Effector memory CD8-positive, alpha-beta T cell (primary cell): ENCODE measurements at regions not wholly inside any gene's neighbourhood (a gene's known extent, or its start where the extent isn't known, plus 50 kb on each side); places are given as distances from the start of the nearest gene placed in this dataset.

Source experiments
- ATAC-seq: fragments of 150-1000 bp; cut with Tn5 transposase; replicated peaks from 2 replicates; pipeline ENCODE4 v1.10.0; 2021; ENCODE audit warnings: mild to moderate bottlenecking, moderate library complexity
- DNase-seq, 3 experiments: peaks; one replicate each; pipeline ENCODE4 v3.0.0; 2021
- H3K27ac Mint-ChIP-seq, 2 donors: one replicate each; pipeline ENCODE4 v1.8.0; 2022; ENCODE audit warnings: mild to moderate bottlenecking in 2 of 2, mixed read lengths in 2 of 2, moderate library complexity in 2 of 2
- H3K27me3 Mint-ChIP-seq, 2 donors: one replicate each; pipeline ENCODE4 v1.8.0; 2022; ENCODE audit warnings: mixed read lengths in 2 of 2
- H3K36me3 Mint-ChIP-seq: one replicate; pipeline ENCODE4 v1.8.0; 2022; ENCODE audit warnings: mild to moderate bottlenecking, moderate library complexity, mixed read lengths; ENCODE audit not compliant: insufficient read depth
- H3K4me1 Mint-ChIP-seq, 2 donors: one replicate each; pipeline ENCODE4 v1.8.0; 2022; ENCODE audit warnings: low read depth in 2 of 2, mixed read lengths in 2 of 2
- H3K4me3 Mint-ChIP-seq, 2 donors: one replicate each; pipeline ENCODE4 v1.8.0; 2022; ENCODE audit warnings: mild to moderate bottlenecking in 2 of 2, mixed read lengths in 2 of 2, moderate library complexity in 2 of 2
- H3K9me3 Mint-ChIP-seq, 2 donors: one replicate each; pipeline ENCODE4 v1.8.0; 2022; ENCODE audit warnings: mixed read lengths in 2 of 2

DNA sequence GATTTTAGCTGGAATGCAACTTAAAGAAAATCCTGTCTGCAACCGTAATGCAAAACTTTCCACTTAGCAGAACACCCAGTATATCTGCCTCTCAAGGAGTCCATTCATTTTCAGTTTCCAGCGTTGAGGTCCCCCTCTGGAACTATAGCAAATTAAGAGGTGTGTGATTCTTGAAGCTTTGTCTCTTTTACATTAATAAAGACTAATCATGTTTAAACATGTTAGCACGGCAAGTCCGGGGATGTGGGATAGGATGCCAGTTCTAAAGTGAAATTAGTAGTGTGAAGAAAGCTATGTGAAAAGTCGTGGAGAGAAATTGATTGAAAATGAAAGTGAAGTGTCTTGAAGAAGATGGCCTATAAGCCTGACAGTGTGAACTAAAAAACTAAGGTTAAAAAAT, 429.1 kb downstream of the NR2F1-AS1 start:
- H3K4me1 Mint-ChIP-seq, result no peaks in the 10 kb centered on the region
- no peaks in the 10 kb centered on the region for H3K27me3 Mint-ChIP-seq
- H3K27ac Mint-ChIP-seq, result no peak overlapping the region
- H3K9me3 Mint-ChIP-seq, result peaks cover 0 to 2% of the 10 kb centered on the region in 2 donors
- ATAC-seq (no peak), DNase-seq (no peak)
- no peaks in the 10 kb centered on the region for H3K36me3 Mint-ChIP-seq
- H3K4me3 Mint-ChIP-seq, result no peak overlapping the region

DNA sequence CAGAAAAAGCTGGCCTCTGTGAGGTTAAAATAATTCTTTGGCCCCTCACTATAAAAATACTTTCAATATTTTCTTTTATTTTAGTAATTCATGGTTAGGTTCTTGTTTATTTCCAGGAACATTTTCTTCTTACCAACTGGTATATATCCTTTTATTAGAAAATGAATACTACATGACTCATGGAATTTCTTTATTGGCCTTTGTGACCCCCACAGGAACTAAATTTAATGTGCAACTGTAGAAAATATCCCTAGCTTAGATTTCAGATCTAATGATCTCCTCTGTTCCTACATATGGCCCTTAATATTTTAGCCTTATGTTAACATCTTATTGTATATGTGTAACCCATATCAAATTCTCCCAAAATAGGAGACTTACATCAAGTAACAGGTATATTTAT, 429.9 kb downstream of the NR2F1-AS1 start:
- H3K4me1 Mint-ChIP-seq, result no peaks in the 10 kb centered on the region
- no peak for ATAC-seq
- H3K9me3 Mint-ChIP-seq, result no peaks in the 10 kb centered on the region
- no peaks in the 10 kb centered on the region for H3K27me3 Mint-ChIP-seq
- H3K4me3 Mint-ChIP-seq, result no peak overlapping the region
- no peak for DNase-seq
- no peaks in the 10 kb centered on the region for H3K36me3 Mint-ChIP-seq
- H3K27ac Mint-ChIP-seq, result no peak overlapping the region

DNA sequence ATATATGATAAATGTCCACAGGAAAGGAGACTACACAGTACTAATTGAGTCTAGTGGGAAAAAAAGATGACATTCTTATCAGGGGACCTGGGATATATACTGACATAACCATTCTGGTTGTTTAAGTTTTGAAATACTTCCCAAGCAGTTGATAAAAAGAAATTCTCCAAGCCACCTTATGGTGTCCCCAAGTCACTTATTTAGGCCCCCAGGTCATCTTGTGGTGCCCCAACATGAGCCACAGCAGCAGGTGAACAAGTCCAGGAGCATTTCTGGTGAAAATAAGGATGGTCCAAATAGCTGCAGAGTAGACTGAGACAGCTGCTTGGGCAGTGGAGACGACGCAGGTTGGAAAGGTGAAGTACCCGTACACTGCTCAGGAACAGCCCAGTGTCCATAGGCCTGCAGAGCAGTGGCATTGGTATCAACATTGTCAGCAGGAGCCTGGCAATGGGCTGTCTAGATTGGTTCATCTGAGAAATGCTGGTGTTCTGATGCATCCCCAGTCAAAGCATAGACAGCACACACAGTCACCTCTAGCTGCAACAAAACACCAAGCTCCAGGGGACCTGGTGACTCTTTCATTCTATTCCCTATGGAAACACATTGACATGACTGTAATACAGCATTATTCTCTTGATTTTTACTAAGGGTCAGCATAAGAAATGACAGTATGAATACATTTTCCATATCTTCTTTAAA, 430.6 kb downstream of the NR2F1-AS1 start:
- DNase-seq (no peak), ATAC-seq (no peak)
- Mint-ChIP-seq H3K9me3 (peaks cover under 1 to 3% of the 10 kb centered on the region in 2 donors), H3K27me3 (no peaks in the 10 kb centered on the region), H3K27ac (no peak overlapping the region), H3K4me3 (no peak overlapping the region), H3K4me1 (no peaks in the 10 kb centered on the region), H3K36me3 (no peaks in the 10 kb centered on the region)

DNA sequence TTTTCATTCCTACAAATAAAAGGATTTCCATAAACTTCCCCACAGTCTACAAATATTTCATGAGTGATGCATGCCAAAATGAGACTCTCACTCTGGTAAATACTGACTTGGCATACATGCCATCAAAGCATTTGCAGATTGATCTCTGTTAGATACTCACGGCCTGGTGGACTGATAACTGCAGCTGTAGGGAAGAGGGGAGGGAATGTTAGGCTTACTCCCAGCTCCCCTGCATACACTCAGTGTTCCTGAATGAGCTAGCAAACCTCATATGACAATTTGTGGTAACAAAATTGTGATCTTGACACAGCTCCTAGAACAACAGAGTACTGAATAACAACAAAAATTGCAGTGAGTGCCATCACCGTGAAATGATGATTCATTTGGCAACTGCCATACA, 435.3 kb downstream of the NR2F1-AS1 start:
- no peak for DNase-seq
- peaks cover 10% of the 10 kb centered on the region in 2 donors for H3K9me3 Mint-ChIP-seq
- no peaks in the 10 kb centered on the region for H3K4me1 Mint-ChIP-seq
- no peaks in the 10 kb centered on the region for H3K36me3 Mint-ChIP-seq
- no peak overlapping the region for H3K27ac Mint-ChIP-seq
- no peaks in the 10 kb centered on the region for H3K27me3 Mint-ChIP-seq
- no peak overlapping the region for H3K4me3 Mint-ChIP-seq
- no peak for ATAC-seq

DNA sequence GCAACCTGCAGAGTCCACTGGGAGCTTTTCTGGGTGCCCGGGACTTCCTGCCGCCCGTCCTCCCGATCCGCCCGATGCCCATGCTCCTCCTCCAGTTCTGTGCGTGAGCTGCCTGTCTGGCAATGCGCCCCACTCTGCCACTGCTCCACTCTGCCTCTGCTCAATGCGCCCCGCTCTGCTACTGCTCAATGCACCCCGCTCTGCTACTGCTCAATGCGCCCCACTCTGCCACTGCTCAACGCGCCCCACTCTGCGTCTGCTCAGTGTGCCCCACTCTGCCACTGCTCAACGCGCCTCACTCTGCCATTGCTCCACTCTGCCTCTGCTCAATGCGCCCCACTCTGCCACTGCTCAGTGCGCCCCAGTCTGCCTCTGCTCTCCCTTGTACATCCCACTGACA, 436.0 kb downstream of the NR2F1-AS1 start:
- H3K27me3 Mint-ChIP-seq, result no peaks in the 10 kb centered on the region
- no peak overlapping the region for H3K4me3 Mint-ChIP-seq
- no peak for DNase-seq
- no peak overlapping the region for H3K27ac Mint-ChIP-seq
- H3K9me3 Mint-ChIP-seq, result peaks cover 10 to 11% of the 10 kb centered on the region in 2 donors
- H3K36me3 Mint-ChIP-seq, result no peaks in the 10 kb centered on the region
- no peaks in the 10 kb centered on the region for H3K4me1 Mint-ChIP-seq
- ATAC-seq, result no peak

DNA sequence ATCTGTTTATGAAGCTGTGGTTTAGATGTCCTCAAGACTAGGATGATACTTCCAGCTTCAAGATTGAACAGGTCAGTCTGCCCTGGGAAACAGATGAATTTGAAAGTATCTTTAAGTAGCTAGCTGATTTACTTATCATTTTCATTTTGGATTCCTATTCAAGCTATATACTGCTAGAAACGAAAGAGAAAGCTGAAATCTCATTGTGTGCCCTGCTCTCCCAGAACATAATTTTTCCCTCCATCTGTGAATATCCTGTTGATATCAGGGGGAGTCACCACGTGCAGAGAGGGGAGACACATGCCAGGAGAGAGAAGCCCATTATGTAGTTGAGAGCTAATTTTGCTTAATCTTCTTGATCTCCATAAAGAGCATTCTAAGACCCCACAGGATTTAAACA, 439.1 kb downstream of the NR2F1-AS1 start:
- DNase-seq (no peak), ATAC-seq (no peak)
- Mint-ChIP-seq H3K4me1 (no peaks in the 10 kb centered on the region), H3K4me3 (no peak overlapping the region), H3K27ac (no peak overlapping the region), H3K27me3 (no peaks in the 10 kb centered on the region), H3K36me3 (no peaks in the 10 kb centered on the region), H3K9me3 (peaks cover 10 to 11% of the 10 kb centered on the region in 2 donors)

DNA sequence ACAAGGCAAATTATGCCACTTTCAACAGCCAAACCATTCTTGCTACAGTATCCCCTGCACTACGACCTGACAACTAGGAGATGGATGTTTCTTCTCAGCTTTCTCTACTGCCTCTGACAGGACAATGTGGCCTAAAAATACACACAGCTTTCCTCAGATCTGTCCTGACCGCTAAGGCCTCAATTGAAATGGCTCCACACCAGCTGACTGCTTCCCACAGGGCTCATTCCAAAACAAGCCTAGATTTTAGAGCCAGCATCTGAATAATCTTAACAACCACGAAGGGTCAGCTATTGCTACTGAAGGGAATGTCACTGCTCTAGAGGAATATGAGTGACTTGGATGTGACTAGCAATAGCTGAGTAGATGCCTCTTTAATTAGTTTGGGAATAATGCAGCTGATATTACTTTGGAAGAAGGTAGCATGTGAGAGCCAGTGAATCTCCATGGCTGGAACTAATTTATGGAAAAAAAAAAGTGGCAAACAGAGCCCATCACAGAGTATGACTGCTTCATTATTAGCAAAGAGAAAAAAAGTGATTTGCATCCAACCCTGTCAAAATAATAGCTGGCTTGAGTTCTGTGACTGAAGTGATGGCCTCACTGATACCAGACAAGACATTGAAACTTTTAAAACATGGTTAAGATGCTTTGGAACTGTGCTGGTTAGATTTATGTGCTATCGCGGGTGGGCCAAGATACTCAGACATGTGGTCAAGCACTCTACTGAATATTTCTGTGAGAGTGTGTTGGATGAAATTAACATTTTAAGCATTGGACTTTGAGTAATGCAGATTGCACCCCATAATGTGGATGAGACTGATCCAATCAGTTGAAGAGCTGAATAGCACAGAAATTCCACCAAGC, 450.2 kb downstream of the NR2F1-AS1 start:
- no peak for ATAC-seq
- Mint-ChIP-seq H3K4me1 (no peaks in the 10 kb centered on the region), H3K36me3 (no peaks in the 10 kb centered on the region), H3K9me3 (peaks cover 2 to 5% of the 10 kb centered on the region in 2 donors), H3K27ac (no peak overlapping the region), H3K4me3 (no peak overlapping the region), H3K27me3 (no peaks in the 10 kb centered on the region)
- DNase-seq, result no peak

DNA sequence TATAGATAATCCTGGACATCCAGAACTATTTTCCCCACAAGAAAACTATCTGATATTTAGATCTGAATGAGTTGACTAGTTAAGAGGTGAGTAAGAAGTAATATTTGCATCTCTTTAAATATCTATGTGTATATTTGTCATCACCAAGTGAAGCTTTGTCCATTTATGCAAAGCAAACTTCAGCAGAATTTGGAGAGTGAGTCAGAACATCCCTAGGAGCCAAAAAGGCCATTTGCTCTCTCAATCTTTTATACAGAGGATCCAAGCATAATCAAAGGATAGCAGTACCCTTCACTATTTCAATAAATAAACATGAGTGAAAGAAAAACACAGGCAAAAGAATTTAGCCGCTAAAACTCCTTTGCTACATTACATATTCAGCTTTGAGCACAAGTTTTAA, 454.4 kb downstream of the NR2F1-AS1 start:
- ATAC-seq, result no peak
- Mint-ChIP-seq H3K4me3 (no peak overlapping the region), H3K27me3 (no peaks in the 10 kb centered on the region), H3K36me3 (no peaks in the 10 kb centered on the region), H3K9me3 (peaks cover 0 to 7% of the 10 kb centered on the region in 2 donors), H3K27ac (no peak overlapping the region), H3K4me1 (no peaks in the 10 kb centered on the region)
- no peak for DNase-seq

DNA sequence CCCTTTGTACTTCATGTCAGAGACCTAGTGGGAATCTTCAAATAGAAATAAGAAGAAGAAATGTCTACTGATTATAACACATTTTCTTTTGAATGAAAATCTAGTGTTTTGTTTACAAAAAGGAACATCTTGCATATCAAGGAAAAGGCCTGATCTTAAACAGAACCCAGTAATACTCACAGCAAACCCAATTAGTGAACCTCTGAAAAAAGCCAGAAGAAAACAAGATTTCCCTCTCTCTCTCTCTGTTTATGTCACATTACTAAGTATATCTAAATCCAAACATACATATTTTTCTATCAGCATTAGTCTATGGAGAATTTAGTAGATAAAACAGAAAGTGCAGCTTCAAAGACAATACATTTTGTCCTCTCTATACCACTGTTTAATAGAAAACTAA, 457.9 kb downstream of the NR2F1-AS1 start:
- ATAC-seq (no peak), DNase-seq (no peak)
- H3K4me1 Mint-ChIP-seq, result no peaks in the 10 kb centered on the region
- no peaks in the 10 kb centered on the region for H3K36me3 Mint-ChIP-seq
- H3K9me3 Mint-ChIP-seq, result peaks cover 3 to 16% of the 10 kb centered on the region in 2 donors
- H3K27ac Mint-ChIP-seq, result no peak overlapping the region
- no peaks in the 10 kb centered on the region for H3K27me3 Mint-ChIP-seq
- no peak overlapping the region for H3K4me3 Mint-ChIP-seq

DNA sequence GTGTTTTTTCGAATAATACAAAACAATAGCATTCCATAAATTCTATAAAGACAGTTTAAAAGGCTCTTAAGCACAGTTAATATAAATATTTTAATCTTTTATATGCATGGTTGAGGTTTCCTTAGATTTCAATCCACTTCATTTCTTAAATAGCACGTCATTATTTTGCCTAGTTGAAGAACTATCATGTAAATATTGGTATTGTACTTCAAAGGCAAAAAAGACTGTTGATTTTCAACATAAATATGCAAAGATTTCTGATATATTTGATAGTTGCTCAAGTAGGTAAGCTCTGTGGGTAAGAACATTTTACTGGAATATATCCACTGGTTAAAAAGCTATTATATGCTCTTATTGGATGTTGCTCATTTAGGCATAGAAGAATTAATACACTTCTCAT, 458.6 kb downstream of the NR2F1-AS1 start:
- ATAC-seq (no peak), DNase-seq (no peak)
- Mint-ChIP-seq H3K36me3 (no peaks in the 10 kb centered on the region), H3K27me3 (no peaks in the 10 kb centered on the region), H3K4me1 (no peaks in the 10 kb centered on the region), H3K4me3 (no peak overlapping the region), H3K9me3 (peaks cover 3 to 17% of the 10 kb centered on the region in 2 donors), H3K27ac (no peak overlapping the region)

DNA sequence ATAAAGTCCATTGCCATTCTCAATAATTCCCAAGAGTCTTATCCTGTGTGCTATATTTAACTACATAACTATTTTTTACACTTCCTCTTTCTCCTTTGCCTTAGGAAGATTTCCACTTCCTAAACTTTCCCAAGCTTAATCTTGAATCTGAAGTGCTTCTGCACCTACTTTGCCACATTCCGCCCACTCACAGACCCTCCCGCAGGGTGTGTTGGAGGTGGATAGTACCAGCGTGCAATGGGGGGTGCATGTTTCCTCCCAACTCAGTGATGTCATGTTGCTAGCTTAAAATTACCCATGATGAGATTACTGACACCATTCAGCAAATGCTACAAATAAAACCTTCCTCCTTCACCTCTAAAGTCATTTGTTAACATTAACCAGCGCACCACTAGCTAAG, 460.2 kb downstream of the NR2F1-AS1 start:
- DNase-seq (no peak), ATAC-seq (no peak)
- Mint-ChIP-seq H3K36me3 (no peaks in the 10 kb centered on the region), H3K4me3 (no peak overlapping the region), H3K27ac (no peak overlapping the region), H3K9me3 (peaks cover 3 to 17% of the 10 kb centered on the region in 2 donors), H3K27me3 (no peaks in the 10 kb centered on the region), H3K4me1 (no peaks in the 10 kb centered on the region)

DNA sequence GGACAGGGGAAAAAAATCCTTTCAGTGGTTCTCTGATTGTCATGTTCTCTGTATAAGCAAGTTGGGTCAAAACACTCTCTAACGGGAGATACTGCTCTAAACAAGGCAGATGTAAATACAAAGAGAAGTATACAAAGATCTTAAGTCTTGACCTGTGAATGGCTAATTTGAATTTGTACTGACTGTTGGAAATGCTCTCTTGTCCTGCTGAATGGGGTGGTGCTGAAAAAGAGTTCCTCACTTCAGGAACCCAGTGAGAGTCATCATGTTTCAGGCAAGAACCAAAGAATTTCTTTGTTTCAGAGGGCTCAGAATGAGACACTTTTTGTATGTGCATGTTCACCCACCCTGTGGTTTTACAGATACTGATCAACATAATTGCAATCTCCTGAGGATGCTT, 461.0 kb downstream of the NR2F1-AS1 start:
- no peak overlapping the region for H3K4me3 Mint-ChIP-seq
- ATAC-seq, result no peak
- H3K9me3 Mint-ChIP-seq, result peaks cover 3 to 11% of the 10 kb centered on the region in 2 donors
- no peaks in the 10 kb centered on the region for H3K4me1 Mint-ChIP-seq
- H3K27me3 Mint-ChIP-seq, result no peaks in the 10 kb centered on the region
- no peak overlapping the region for H3K27ac Mint-ChIP-seq
- no peaks in the 10 kb centered on the region for H3K36me3 Mint-ChIP-seq
- no peak for DNase-seq

DNA sequence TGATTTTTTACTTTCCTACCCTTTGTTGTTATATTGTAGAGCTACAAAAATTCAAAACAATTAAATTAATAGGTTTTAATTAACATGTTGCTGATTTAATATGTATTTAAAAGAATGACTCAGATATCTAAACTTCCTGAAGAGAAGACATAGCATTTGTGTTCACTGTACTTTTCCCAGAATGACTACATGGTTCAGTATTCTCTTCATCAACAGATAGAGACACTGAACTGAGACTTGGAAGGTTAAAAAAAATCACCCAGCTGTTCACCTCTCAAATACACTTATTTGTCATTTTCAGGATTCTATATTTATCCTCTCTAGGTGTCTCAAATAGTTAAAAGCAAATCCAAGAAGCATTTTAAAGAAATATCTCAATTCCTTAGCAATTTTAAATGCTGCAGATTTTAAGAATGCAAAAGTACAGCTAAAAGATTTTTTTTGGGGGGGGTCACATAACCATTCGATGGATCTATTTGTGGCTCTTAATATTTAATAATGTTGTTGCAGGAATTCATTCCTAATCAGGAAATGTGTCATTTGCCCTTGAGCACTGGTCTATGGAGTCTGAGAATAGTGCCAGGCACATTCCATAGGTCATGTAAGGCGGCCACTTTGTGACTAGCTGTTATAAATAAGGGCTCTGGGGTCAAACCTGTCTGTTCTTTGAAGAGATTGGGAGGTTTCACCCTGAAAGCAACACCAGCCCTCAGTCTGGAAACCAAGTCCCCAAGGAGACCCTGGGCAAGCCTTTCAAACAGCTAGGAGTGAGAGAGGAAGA, 463.1 kb downstream of the NR2F1-AS1 start:
- no peaks in the 10 kb centered on the region for H3K36me3 Mint-ChIP-seq
- H3K27ac Mint-ChIP-seq, result no peak overlapping the region
- H3K27me3 Mint-ChIP-seq, result no peaks in the 10 kb centered on the region
- DNase-seq (no peak), ATAC-seq (no peak)
- H3K4me1 Mint-ChIP-seq, result no peaks in the 10 kb centered on the region
- H3K4me3 Mint-ChIP-seq, result no peak overlapping the region
- H3K9me3 Mint-ChIP-seq, result peaks cover 3 to 11% of the 10 kb centered on the region in 2 donors
